ENCODE measurements at regions not wholly inside any gene's neighbourhood (a gene's known extent, or its start where the extent isn't known, plus 50 kb on each side); places are given as distances from the start of the nearest gene placed in this dataset.

DNA sequence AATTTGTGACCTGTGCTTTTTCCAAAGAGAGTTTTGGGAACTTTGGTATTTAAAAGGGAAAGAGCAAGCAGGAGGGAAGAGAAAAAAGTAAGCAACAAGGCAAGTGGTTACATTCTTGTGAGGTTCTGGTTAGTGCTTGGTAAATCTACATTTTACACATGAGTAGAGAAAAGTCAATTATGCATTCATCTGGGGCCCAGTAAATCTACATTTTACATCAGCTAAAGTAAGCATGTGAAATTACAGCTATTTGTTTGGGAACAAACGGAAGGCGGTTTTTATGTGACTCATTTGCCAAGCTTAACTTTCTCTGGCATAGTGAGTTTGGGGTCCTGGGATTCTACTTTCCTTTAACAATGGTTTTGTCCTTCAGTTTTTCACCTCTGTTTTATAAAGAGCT lies 102.2 kb downstream of the SNX18 start:
- TF ChIP-seq, protein P1, sequence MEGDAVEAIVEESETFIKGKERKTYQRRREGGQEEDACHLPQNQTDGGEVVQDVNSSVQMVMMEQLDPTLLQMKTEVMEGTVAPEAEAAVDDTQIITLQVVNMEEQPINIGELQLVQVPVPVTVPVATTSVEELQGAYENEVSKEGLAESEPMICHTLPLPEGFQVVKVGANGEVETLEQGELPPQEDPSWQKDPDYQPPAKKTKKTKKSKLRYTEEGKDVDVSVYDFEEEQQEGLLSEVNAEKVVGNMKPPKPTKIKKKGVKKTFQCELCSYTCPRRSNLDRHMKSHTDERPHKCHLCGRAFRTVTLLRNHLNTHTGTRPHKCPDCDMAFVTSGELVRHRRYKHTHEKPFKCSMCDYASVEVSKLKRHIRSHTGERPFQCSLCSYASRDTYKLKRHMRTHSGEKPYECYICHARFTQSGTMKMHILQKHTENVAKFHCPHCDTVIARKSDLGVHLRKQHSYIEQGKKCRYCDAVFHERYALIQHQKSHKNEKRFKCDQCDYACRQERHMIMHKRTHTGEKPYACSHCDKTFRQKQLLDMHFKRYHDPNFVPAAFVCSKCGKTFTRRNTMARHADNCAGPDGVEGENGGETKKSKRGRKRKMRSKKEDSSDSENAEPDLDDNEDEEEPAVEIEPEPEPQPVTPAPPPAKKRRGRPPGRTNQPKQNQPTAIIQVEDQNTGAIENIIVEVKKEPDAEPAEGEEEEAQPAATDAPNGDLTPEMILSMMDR (conservative IDR thresholded peaks at IDR 0.05; ENCODE audit: low read depth, low read length), result no peak
- TF ChIP-seq EZH2phosphoT487 (IDR thresholded peaks at IDR 0.05; ENCODE audit: borderline replicate concordance, low read length), result no peak
- TF ChIP-seq EZH2 (IDR thresholded peaks at IDR 0.05; ENCODE audit: low read length, unreplicated experiment), result no peak

GRCh38 chr5:54616518-54617220 lies 99.1 kb downstream of the SNX18 start:
- H3K36me3 ChIP-seq (ENCODE audit: low read depth, low read length), result no peaks in the 10 kb centered on the region
- POLR2A ChIA-PET (ENCODE audit: unreplicated experiment), result no interaction called here

More for the DNA sequence above, 102.2 kb downstream of the SNX18 start:
- intact Hi-C loops (cut with micrococcal nuclease), result loop anchor here (5.0 kb wide), 1 partner anchor 102 kb away; the partner anchor contains the start of gene SNX18
- Histone ChIP-seq H3K27me3 (ENCODE audit: low read length) (no peaks in the 10 kb centered on the region), H3K9ac (ENCODE audit: low read length) (no peak overlapping the region), H3K9me2 (replicated peaks; ENCODE audit: low read length) (no peaks in the 10 kb centered on the region), H3F3A (ENCODE audit: low read length, unreplicated experiment) (no peaks in the 10 kb centered on the region), H3K4me1 (ENCODE audit: insufficient read depth, low read length) (peaks cover 8% of the 10 kb centered on the region), H3K27ac (ENCODE audit: low read length) (no peak overlapping the region), H3K4me3 (ENCODE audit: low read length) (no peak overlapping the region), H4K20me1 (ENCODE audit: low read length) (no peaks in the 10 kb centered on the region), H3K79me2 (ENCODE audit: low read length) (no peaks in the 10 kb centered on the region), H3K9me3 (ENCODE audit: low read length) (no peaks in the 10 kb centered on the region), H3K4me2 (ENCODE audit: low read length) (no peak overlapping the region), H3K36me3 (ENCODE audit: low read depth, low read length) (no peaks in the 10 kb centered on the region), H2AFZ (ENCODE audit: low read length) (no peak overlapping the region)
- CTCF ChIA-PET, result no interaction called here
- POLR2A ChIA-PET (ENCODE audit: unreplicated experiment), result interaction anchor here (0.5 to 0.7 kb wide), 2 partner anchors 23 to 83 kb away, joined by 4 read pairs; no protein-coding TSS in a partner anchor
- ATAC-seq (no peak; the same call in 1 of the 2 replicates), DNase-seq (no peak)
- BruUV-seq (replicated peaks), result no TSS peak

More at GRCh38 chr5:54616518-54617220, 99.1 kb downstream of the SNX18 start:
- CTCF ChIA-PET, result no interaction called here
- Histone ChIP-seq H3K27me3 (ENCODE audit: low read length) (no peaks in the 10 kb centered on the region), H2AFZ (ENCODE audit: low read length) (no peak overlapping the region), H3K4me2 (ENCODE audit: low read length) (no peak overlapping the region), H3K27ac (ENCODE audit: low read length) (no peak overlapping the region), H3K4me3 (ENCODE audit: low read length) (no peak overlapping the region), H4K20me1 (ENCODE audit: low read length) (no peaks in the 10 kb centered on the region), H3K9me3 (ENCODE audit: low read length) (no peaks in the 10 kb centered on the region), H3F3A (ENCODE audit: low read length, unreplicated experiment) (no peaks in the 10 kb centered on the region), H3K4me1 (ENCODE audit: insufficient read depth, low read length) (peaks cover 8% of the 10 kb centered on the region), H3K9me2 (replicated peaks; ENCODE audit: low read length) (no peaks in the 10 kb centered on the region), H3K9ac (ENCODE audit: low read length) (no peak overlapping the region), H3K79me2 (ENCODE audit: low read length) (no peaks in the 10 kb centered on the region)
- ATAC-seq (no peak), DNase-seq (no peak)
- intact Hi-C loops (cut with micrococcal nuclease), result no loop called here
- TF ChIP-seq EZH2 (IDR thresholded peaks at IDR 0.05; ENCODE audit: low read length, unreplicated experiment) (no peak), EZH2phosphoT487 (IDR thresholded peaks at IDR 0.05; ENCODE audit: borderline replicate concordance, low read length) (no peak)
- TF ChIP-seq, protein P1 (conservative IDR thresholded peaks at IDR 0.05; ENCODE audit: low read depth, low read length), result no peak
- no TSS peak for BruUV-seq (replicated peaks)
